DOHH2 (cell line): ENCODE measurements at regions not wholly inside any gene's neighbourhood (a gene's known extent, or its start where the extent isn't known, plus 50 kb on each side); places are given as distances from the start of the nearest gene placed in this dataset.

Experiments
- EZH2phosphoT487 ChIP-seq: fragments of 200-600 bp; sonication (generic); IDR thresholded peaks from 2 replicates; pipeline ENCODE4 v1.6.1; 2017; ENCODE audit warnings: borderline replicate concordance, mild to moderate bottlenecking, antibody characterized with exemption, low read length, moderate library complexity, mixed read lengths
- TF ChIP-seq, protein P1 (sequence below): fragments of 200-600 bp; sonication (generic); IDR thresholded peaks from one replicate; pipeline ENCODE4 v1.5.1; 2014; ENCODE audit warnings: antibody characterized with exemption, mild to moderate bottlenecking, low read depth, low read length; ENCODE audit not compliant: poor library complexity, severe bottlenecking

DNA sequence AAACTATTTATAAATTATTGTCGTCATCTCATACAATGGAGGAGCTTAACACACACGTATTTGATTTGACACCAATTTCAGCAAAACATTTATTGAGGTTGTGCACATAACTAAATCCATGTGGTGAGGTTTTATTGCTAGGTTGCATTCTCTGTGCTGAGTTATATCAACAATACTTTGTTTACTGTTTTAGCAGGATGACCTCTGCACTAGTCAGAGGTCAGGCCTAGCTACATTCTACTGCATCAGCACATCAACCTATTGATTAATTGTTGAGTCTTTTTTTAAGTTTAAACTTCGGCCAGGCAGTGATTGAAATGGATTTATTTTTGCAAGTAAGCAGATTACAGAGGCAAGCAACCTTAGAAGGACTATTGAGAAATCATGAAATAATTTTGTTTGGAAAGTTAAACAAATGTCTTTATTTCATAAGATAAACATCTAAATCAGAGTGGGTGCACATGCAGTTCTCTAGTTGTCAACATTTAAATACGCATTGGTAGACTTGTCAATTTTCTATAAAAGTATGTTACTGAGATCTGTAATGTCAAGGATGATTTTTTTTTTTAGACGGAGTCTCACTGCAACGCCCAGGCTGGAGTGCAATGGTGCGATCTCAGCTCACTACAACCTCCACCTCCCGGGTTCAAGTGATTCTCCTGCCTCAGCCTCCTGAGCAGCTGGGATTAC is 75.2 kb upstream of the CD28 start:
- TF ChIP-seq, protein P1, sequence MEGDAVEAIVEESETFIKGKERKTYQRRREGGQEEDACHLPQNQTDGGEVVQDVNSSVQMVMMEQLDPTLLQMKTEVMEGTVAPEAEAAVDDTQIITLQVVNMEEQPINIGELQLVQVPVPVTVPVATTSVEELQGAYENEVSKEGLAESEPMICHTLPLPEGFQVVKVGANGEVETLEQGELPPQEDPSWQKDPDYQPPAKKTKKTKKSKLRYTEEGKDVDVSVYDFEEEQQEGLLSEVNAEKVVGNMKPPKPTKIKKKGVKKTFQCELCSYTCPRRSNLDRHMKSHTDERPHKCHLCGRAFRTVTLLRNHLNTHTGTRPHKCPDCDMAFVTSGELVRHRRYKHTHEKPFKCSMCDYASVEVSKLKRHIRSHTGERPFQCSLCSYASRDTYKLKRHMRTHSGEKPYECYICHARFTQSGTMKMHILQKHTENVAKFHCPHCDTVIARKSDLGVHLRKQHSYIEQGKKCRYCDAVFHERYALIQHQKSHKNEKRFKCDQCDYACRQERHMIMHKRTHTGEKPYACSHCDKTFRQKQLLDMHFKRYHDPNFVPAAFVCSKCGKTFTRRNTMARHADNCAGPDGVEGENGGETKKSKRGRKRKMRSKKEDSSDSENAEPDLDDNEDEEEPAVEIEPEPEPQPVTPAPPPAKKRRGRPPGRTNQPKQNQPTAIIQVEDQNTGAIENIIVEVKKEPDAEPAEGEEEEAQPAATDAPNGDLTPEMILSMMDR = no peak
- no peak for TF ChIP-seq EZH2phosphoT487
